HepG2 (cell line): ENCODE measurements at regions not wholly inside any gene's neighbourhood (a gene's known extent, or its start where the extent isn't known, plus 50 kb on each side); places are given as distances from the start of the nearest gene placed in this dataset.

Experiments used
- ATM ChIP-seq: fragments of 450-650 bp; IDR thresholded peaks from 2 replicates; pipeline ENCODE4 v1.7.1; 2017; ENCODE audit warnings: mild to moderate bottlenecking, borderline replicate concordance
- CEBPG ChIP-seq: IDR thresholded peaks from 2 replicates; pipeline ENCODE4 v1.6.1; 2016
- CREM ChIP-seq, 2 experiments: sonication (generic) in 1 of 2; formaldehyde crosslinking in 1 of 2; IDR thresholded peaks; 2 replicates each; pipeline versions ENCODE4 v1.4.0 to v1.6.1; 2016 to 2020; ENCODE audit warnings: antibody characterized with exemption in 1 of 2, mild to moderate bottlenecking in 1 of 2, missing genetic modification reagents in 1 of 2
- CSRNP1 ChIP-seq: sonication (generic); formaldehyde crosslinking; IDR thresholded peaks from 2 replicates; pipeline ENCODE4 v1.8.1; 2023; ENCODE audit warnings: mild to moderate bottlenecking, missing genetic modification reagents
- GLI4 ChIP-seq: sonication (generic); formaldehyde crosslinking; IDR thresholded peaks from 2 replicates; pipeline ENCODE4 v1.5.1; 2020; ENCODE audit warnings: missing genetic modification reagents, mild to moderate bottlenecking, moderate library complexity, borderline replicate concordance
- HNF4G ChIP-seq, 2 experiments: sonication (generic) in 1 of 2; formaldehyde crosslinking in 1 of 2; IDR thresholded peaks; 2 replicates each; pipeline versions ENCODE4 v1.4.0 to v1.6.1; 2011 to 2020; ENCODE audit warnings: borderline replicate concordance in 2 of 2, low read depth in 2 of 2, mild to moderate bottlenecking in 2 of 2, low read length in 1 of 2, missing genetic modification reagents in 1 of 2, moderate library complexity in 1 of 2
- HOMEZ ChIP-seq: IDR thresholded peaks from 2 replicates; pipeline ENCODE4 v1.6.1; 2016; ENCODE audit warnings: low read depth
- MIXL1 ChIP-seq: IDR thresholded peaks from 2 replicates; pipeline ENCODE4 v1.6.1; 2016
- NR2C2 ChIP-seq: sonication (generic); formaldehyde crosslinking; IDR thresholded peaks from 2 replicates; pipeline ENCODE4 v1.4.0; 2020; ENCODE audit warnings: missing genetic modification reagents, mild to moderate bottlenecking, moderate library complexity, borderline replicate concordance
- POGZ ChIP-seq: sonication (generic); formaldehyde crosslinking; IDR thresholded peaks from 2 replicates; pipeline ENCODE4 v1.4.0; 2020; ENCODE audit warnings: mild to moderate bottlenecking, missing genetic modification reagents
- POLR2AphosphoS5 ChIP-seq: IDR thresholded peaks from 2 replicates; pipeline ENCODE4 v1.6.1; 2012; ENCODE audit warnings: low read depth, low read length
- SALL1 ChIP-seq: sonication (generic); formaldehyde crosslinking; IDR thresholded peaks from 2 replicates; pipeline ENCODE4 v1.8.0; 2022; ENCODE audit warnings: mild to moderate bottlenecking, missing genetic modification reagents
- SPEN ChIP-seq: sonication (generic); formaldehyde crosslinking; IDR thresholded peaks from 2 replicates; pipeline ENCODE4 v1.5.1; 2020; ENCODE audit warnings: low read depth, mild to moderate bottlenecking, missing genetic modification reagents
- TEAD3 ChIP-seq: optimal IDR thresholded peaks from 2 replicates; pipeline ENCODE3; 2016; ENCODE audit warnings: borderline replicate concordance
- ZFY ChIP-seq: sonication (generic); formaldehyde crosslinking; IDR thresholded peaks from 2 replicates; pipeline ENCODE4 v1.4.0; 2020; ENCODE audit warnings: missing genetic modification reagents
- ZNF121 ChIP-seq: sonication (generic); formaldehyde crosslinking; IDR thresholded peaks from 2 replicates; pipeline ENCODE4 v1.5.0; 2020; ENCODE audit warnings: mild to moderate bottlenecking, missing genetic modification reagents
- ZNF556 ChIP-seq: sonication (generic); formaldehyde crosslinking; IDR thresholded peaks from 2 replicates; pipeline ENCODE4 v1.4.0; 2020; ENCODE audit warnings: mild to moderate bottlenecking, missing genetic modification reagents, borderline replicate concordance
- ZNF644 ChIP-seq: IDR thresholded peaks from 2 replicates; pipeline ENCODE4 v1.6.1; 2016; ENCODE audit warnings: low read depth
- ZNF740 ChIP-seq: sonication (generic); formaldehyde crosslinking; IDR thresholded peaks from 2 replicates; pipeline ENCODE4 v1.4.0; 2020; ENCODE audit warnings: missing genetic modification reagents
- ZNF782 ChIP-seq: sonication (generic); formaldehyde crosslinking; IDR thresholded peaks from 2 replicates; pipeline ENCODE4 v1.4.0; 2020; ENCODE audit warnings: missing genetic modification reagents, mild to moderate bottlenecking, borderline replicate concordance
- ZNF800 ChIP-seq: sonication (generic); formaldehyde crosslinking; IDR thresholded peaks from 2 replicates; pipeline ENCODE4 v1.4.0; 2020; ENCODE audit warnings: missing genetic modification reagents
- TF ChIP-seq, protein P1 (sequence below): sonication (generic); formaldehyde crosslinking; conservative IDR thresholded peaks from 2 replicates; pipeline ENCODE4 v1.4.0; 2020; ENCODE audit warnings: mild to moderate bottlenecking, missing genetic modification reagents, moderate library complexity

DNA sequence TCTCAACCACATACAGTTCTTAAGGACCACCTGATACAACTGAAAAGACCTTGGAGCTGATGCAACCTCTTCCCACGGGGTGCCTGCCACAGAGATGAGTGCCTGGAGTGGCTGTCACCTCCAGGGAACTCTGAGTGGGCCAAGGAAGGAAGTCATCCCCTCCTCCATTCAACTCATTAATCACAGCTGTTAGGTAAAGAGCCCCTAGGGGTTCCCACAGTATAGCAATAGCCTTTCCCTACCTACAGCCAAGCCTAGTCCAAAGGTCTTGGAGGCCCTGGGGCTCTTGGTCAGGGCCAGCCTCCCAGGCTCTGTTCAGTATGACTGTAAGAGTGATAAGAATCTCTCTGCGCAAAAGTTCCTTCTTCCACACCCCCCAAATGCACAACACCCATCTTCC is 70.4 kb upstream of the NFE2L3 start (continued):
- TF ChIP-seq CSRNP1 (CRISPR knock-in tag) (no peak), ZNF121 (CRISPR knock-in tag) (no peak), ZNF644 (peak; percentile 67; the same call in 1 of the 2 replicates), POLR2AphosphoS5 (no peak), HNF4G (IDR thresholded peaks at IDR 0.05; ENCODE audit: borderline replicate concordance, low read depth, low read length) (peak; percentile 75), HNF4G (CRISPR knock-in tag; IDR thresholded peaks at IDR 0.05; ENCODE audit: borderline replicate concordance, low read depth) (0 out of 2 replicates have a peak, but pooled peaks have one; percentile 47), ZNF782 (CRISPR knock-in tag) (no peak), ZNF740 (CRISPR knock-in tag) (0 out of 2 replicates have a peak, but pooled peaks have one; percentile 19), ZNF800 (0 out of 2 replicates have a peak, but pooled peaks have one; percentile 26), SALL1 (CRISPR knock-in tag) (0 out of 2 replicates have a peak, but pooled peaks have one; percentile 12), CREM (IDR thresholded peaks at IDR 0.05) (no peak), CREM (CRISPR knock-in tag; IDR thresholded peaks at IDR 0.05) (no peak), MIXL1 (CRISPR knock-in tag) (peak; percentile 57; the same call in 1 of the 2 replicates), ATM (no peak), NR2C2 (CRISPR knock-in tag) (no peak), POGZ (no peak), SPEN (CRISPR knock-in tag) (peak; percentile 22; the same call in 1 of the 2 replicates), ZFY (CRISPR knock-in tag) (0 out of 2 replicates have a peak, but pooled peaks have one; percentile 23), TEAD3 (CRISPR knock-in tag) (peak; percentile 36), HOMEZ (0 out of 2 replicates have a peak, but pooled peaks have one; percentile 26), ZNF556 (no peak), CEBPG (CRISPR knock-in tag) (0 out of 2 replicates have a peak, but pooled peaks have one; percentile 9), GLI4 (CRISPR knock-in tag) (no peak)
- TF ChIP-seq, protein P1, sequence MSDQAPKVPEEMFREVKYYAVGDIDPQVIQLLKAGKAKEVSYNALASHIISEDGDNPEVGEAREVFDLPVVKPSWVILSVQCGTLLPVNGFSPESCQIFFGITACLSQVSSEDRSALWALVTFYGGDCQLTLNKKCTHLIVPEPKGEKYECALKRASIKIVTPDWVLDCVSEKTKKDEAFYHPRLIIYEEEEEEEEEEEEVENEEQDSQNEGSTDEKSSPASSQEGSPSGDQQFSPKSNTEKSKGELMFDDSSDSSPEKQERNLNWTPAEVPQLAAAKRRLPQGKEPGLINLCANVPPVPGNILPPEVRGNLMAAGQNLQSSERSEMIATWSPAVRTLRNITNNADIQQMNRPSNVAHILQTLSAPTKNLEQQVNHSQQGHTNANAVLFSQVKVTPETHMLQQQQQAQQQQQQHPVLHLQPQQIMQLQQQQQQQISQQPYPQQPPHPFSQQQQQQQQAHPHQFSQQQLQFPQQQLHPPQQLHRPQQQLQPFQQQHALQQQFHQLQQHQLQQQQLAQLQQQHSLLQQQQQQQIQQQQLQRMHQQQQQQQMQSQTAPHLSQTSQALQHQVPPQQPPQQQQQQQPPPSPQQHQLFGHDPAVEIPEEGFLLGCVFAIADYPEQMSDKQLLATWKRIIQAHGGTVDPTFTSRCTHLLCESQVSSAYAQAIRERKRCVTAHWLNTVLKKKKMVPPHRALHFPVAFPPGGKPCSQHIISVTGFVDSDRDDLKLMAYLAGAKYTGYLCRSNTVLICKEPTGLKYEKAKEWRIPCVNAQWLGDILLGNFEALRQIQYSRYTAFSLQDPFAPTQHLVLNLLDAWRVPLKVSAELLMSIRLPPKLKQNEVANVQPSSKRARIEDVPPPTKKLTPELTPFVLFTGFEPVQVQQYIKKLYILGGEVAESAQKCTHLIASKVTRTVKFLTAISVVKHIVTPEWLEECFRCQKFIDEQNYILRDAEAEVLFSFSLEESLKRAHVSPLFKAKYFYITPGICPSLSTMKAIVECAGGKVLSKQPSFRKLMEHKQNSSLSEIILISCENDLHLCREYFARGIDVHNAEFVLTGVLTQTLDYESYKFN, result peak; percentile 47
